Lung (tissue), 11 donors: ENCODE measurements at regions not wholly inside any gene's neighbourhood (a gene's known extent, or its start where the extent isn't known, plus 50 kb on each side); places are given as distances from the start of the nearest gene placed in this dataset.
"Not testable (repeated sequence)": the region's sequence is repeated elsewhere in the genome, so short reads cannot be mapped to it uniquely, and the experiment has no call there.

Experiments
- ATAC-seq: fragments of 200-7000 bp; cut with Tn5 transposase; one replicate; pipeline ENCODE4 v1.9.1; 2020; ENCODE audit warnings: moderate number of reproducible peaks; ENCODE audit not compliant: insufficient read depth, low FRiP score
- DNase-seq, 3 donors: peaks; one replicate each; pipeline ENCODE4 v3.0.0-alpha.2; 2013 to 2017
- H3K27ac ChIP-seq, 2 donors: one replicate each; pipeline ENCODE4 v1.5.1; 2013; ENCODE audit warnings: mild to moderate bottlenecking in 2 of 2, moderate library complexity in 2 of 2, control low read depth in 1 of 2, inconsistent platforms in 1 of 2, low read depth in 1 of 2, low read length in 1 of 2
- H3K27me3 ChIP-seq, 3 donors: one replicate each; pipeline ENCODE4 v1.5.1; 2013; ENCODE audit warnings: low read length in 2 of 3; ENCODE audit not compliant: control insufficient read depth in 3 of 3, insufficient read depth in 3 of 3
- H3K36me3 ChIP-seq, 4 donors: one replicate each; pipeline ENCODE4 v1.5.1; 2013; ENCODE audit warnings: low read length in 4 of 4, mild to moderate bottlenecking in 1 of 4, moderate library complexity in 1 of 4; ENCODE audit not compliant: control insufficient read depth in 4 of 4, insufficient read depth in 4 of 4
- H3K4me1 ChIP-seq, 5 donors: one replicate each; pipeline ENCODE4 v1.5.1; 2013; ENCODE audit warnings: low read length in 5 of 5, mild to moderate bottlenecking in 2 of 5, moderate library complexity in 1 of 5; ENCODE audit not compliant: control insufficient read depth in 5 of 5, insufficient read depth in 5 of 5
- H3K4me3 ChIP-seq: one replicate; pipeline ENCODE4 v1.5.1; 2013; ENCODE audit warnings: mild to moderate bottlenecking, control low read depth, moderate library complexity
- H3K9ac ChIP-seq, 2 donors: one replicate each; pipeline ENCODE4 v1.5.1; 2013; ENCODE audit warnings: low read length in 2 of 2, control low read depth in 1 of 2; ENCODE audit not compliant: insufficient read depth in 1 of 2
- H3K9me3 ChIP-seq, 4 donors: one replicate each; pipeline ENCODE4 v1.5.1; 2013; ENCODE audit warnings: low read length in 3 of 4, mild to moderate bottlenecking in 1 of 4, moderate library complexity in 1 of 4; ENCODE audit not compliant: control insufficient read depth in 4 of 4, insufficient read depth in 3 of 4
- WGBS, 2 donors: extraction: QIAGEN DNeasy Blood & Tissue Kit; methylation state at CpG; one replicate each; pipeline ENCODE4 v1.1.7; 2013; 5-methylcytosine and 5-hydroxymethylcytosine counted together
- TF ChIP-seq, protein P1 (sequence below): IDR thresholded peaks from 2 replicates; pipeline ENCODE4 v1.5.1; 2012; ENCODE audit warnings: mild to moderate bottlenecking; ENCODE audit errors: control extremely low read depth, extremely low read depth
- donor health status: control.
- donor health status: control.
- donor health status: Bipolar disorder and iron deficiency.
- donor health status: healthy.
- donor health status: DM: yes; HTN: yes; CAD: no.

DNA sequence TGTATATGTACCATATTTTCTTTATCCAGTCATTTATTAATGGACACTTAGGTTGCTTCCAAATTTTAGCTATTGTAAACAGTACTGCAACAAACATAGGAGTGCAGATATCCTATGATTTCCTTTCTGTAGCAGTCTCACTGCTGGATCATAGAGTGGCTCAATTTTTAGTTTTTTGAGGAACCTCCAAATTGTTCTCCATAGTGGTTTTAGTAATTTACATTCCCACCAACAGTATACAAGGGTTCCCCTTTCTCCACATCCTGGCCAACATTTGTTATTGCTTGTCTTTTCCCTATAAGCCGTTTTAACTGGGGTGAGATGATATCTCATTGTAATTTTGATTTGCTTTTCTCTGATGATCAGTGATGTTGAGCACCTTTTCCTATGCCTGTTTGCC lies 114.3 kb downstream of the TMEM17 start:
- Histone ChIP-seq H3K27me3 (no peaks in the 10 kb centered on the region), H3K4me3 (no peak overlapping the region), H3K27ac (no peak overlapping the region), H3K9ac (no peak overlapping the region), H3K4me1 (no peaks in the 10 kb centered on the region), H3K9me3 (no peaks in the 10 kb centered on the region), H3K36me3 (no peaks in the 10 kb centered on the region)
- ATAC-seq (no peak), DNase-seq (no peak)
- 31 to 39% methylated on average over 1 of the region's 1 CpG for WGBS, 2 donors
- TF ChIP-seq, protein P1, sequence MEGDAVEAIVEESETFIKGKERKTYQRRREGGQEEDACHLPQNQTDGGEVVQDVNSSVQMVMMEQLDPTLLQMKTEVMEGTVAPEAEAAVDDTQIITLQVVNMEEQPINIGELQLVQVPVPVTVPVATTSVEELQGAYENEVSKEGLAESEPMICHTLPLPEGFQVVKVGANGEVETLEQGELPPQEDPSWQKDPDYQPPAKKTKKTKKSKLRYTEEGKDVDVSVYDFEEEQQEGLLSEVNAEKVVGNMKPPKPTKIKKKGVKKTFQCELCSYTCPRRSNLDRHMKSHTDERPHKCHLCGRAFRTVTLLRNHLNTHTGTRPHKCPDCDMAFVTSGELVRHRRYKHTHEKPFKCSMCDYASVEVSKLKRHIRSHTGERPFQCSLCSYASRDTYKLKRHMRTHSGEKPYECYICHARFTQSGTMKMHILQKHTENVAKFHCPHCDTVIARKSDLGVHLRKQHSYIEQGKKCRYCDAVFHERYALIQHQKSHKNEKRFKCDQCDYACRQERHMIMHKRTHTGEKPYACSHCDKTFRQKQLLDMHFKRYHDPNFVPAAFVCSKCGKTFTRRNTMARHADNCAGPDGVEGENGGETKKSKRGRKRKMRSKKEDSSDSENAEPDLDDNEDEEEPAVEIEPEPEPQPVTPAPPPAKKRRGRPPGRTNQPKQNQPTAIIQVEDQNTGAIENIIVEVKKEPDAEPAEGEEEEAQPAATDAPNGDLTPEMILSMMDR = no peak

DNA sequence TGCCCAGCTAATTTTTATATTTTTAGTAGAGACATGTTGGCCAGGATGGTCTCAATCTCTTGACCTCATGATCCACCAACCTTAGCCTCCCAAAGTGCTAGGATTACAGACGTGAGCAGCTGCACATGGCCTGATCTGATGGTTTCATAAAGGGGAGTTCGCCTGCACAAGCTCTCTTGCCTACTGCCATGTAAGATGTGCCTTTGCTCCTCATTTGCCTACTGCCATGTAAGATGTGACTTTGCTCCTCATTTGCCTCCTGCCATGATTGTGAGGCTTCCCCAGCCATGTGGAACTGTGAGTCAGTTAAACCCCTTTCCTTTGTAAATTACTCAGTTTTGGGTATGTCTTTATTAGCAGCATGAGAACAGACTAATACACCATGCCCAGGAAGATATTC lies 119.6 kb downstream of the TMEM17 start:
- DNase-seq, H3K4me3 ChIP-seq: not testable (repeated sequence)
- 87 to 93% methylated on average over 2 of the region's 2 CpGs for WGBS, 2 donors

DNA sequence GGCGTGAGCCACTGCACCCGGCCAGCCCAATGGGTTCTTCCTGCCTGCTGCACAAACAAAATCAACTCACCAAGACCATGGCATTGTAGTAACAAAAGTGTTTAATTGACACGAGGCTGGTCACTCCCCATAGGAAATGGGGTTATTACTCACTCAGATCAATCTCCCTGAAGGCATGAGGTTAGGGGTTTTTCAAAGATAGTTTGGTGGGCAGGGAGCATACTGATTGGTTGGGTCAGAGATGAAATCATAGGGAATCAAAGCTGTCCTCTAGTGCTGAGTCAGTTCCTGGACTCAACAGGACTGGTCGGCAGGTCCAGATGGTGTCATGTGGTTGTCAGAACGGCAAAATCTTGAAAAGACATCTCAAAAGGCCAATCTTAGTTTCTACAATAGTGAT lies 122.1 kb downstream of the TMEM17 start:
- Histone ChIP-seq H3K27ac (no peak overlapping the region), H3K4me1 (peaks cover 0 to 15% (median 2%) of the 10 kb centered on the region in 5 donors), H3K27me3 (no peaks in the 10 kb centered on the region), H3K4me3 (no peak overlapping the region), H3K9ac (no peak overlapping the region), H3K9me3 (peaks cover 0 to 3% (median 0%) of the 10 kb centered on the region in 4 donors), H3K36me3 (no peaks in the 10 kb centered on the region)
- 71 to 81% methylated on average over 5 of the region's 5 CpGs for WGBS, 2 donors
- TF ChIP-seq, protein P1 = no peak
- DNase-seq (no peak), ATAC-seq (no peak)

More for the DNA sequence above, 119.6 kb downstream of the TMEM17 start:
- not testable (repeated sequence) for H3K36me3 ChIP-seq, ATAC-seq, H3K9ac ChIP-seq, H3K27ac ChIP-seq, H3K27me3 ChIP-seq, H3K9me3 ChIP-seq
- peaks cover 0 to 11% (median 0%) of the 10 kb centered on the region in 5 donors for H3K4me1 ChIP-seq

DNA sequence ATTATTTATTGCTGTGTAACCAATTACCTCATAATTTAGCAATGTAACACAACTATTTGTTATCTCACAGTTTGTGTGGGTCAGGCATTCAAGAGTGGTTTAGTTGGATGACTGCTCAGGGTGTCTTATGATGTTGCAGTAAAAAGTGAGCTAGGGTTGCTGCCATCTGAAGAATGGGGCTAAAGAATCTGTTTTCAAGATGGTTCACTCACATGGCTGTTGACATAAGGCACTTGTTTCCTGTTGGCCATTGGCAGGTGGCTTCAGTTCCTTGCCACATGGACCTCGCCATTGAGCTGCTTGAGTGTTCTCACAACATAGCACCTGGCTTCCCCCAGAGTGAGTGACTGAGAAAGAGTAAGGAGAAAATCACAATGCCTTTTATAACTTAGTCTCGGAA lies 123.2 kb downstream of the TMEM17 start:
- Histone ChIP-seq H3K27ac (no peak overlapping the region), H3K9ac (no peak overlapping the region), H3K27me3 (no peaks in the 10 kb centered on the region), H3K9me3 (peaks cover 0 to 3% (median 0%) of the 10 kb centered on the region in 4 donors), H3K4me3 (no peak overlapping the region), H3K4me1 (peaks cover 0 to 15% (median 2%) of the 10 kb centered on the region in 5 donors), H3K36me3 (no peaks in the 10 kb centered on the region)
- DNase-seq (peak in 1 of 3 donors; percentile 18), ATAC-seq (no peak)
- TF ChIP-seq, protein P1 = no peak
- 64 to 88% methylated on average over 2 of the region's 2 CpGs for WGBS, 2 donors
